GM18505 (cell line): ENCODE measurements at regions not wholly inside any gene's neighbourhood (a gene's known extent, or its start where the extent isn't known, plus 50 kb on each side); places are given as distances from the start of the nearest gene placed in this dataset.

Experiments used
- ATAC-seq: cut with Tn5 transposase; IDR thresholded peaks from one replicate; pipeline ENCODE4 v1.9.1; 2021; ENCODE audit not compliant: unreplicated experiment
- POLR2A ChIP-seq: IDR thresholded peaks from 4 replicates; pipeline ENCODE4 v1.6.1; 2011; ENCODE audit warnings: borderline replicate concordance; ENCODE audit not compliant: insufficient read depth, insufficient read length; ENCODE audit errors: extremely low read depth

DNA sequence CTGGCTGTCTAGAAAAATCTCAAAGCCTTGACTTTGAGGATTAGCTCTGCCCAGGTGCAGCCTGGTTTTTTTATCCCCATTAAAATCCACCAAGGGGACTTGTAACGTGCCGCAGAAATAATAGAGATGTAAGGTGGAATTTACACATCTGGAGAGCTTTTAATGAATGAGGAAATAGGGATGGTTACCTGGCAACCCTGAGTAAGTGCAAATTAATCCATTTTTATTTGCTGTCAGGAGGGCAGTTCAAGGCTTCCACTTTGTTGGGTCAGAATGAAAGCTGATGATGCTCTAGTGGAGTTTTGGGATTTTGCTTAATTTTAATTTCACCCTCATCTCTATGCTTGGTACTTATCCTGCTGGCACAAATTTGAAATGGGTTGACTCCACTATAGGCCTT, 163.4 kb upstream of the CEP162 start:
- no peak for TF ChIP-seq POLR2A
- no peak for ATAC-seq

GRCh38 chr6:84390334-84390733, 162.9 kb upstream of the CEP162 start:
- ATAC-seq: no peak
- TF ChIP-seq POLR2A: no peak

- no peak for TF ChIP-seq POLR2A
- ATAC-seq: no peak
These were observed 151.7 kb upstream of the CEP162 start for GRCh38 chr6:84379142-84379541.

DNA sequence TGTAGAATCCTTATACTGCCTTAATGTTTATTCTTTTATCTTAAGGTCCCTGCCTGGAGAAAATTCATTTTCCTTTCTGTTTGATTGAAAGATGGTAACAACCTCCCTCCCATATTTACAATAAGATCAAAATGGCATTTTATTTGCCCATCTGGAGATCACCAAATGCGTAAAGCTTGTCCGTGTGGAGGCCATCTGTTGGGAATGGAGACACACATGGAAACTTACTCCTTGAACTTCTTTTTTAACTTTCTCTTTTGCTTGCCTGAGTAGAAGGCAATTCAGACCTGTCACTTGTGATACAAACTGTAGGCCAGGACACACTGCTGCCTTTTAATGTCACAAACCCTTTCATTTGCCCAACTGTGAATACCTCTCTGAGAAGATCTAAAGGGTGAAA, 144.8 kb upstream of the CEP162 start:
- ATAC-seq: no peak
- TF ChIP-seq POLR2A: no peak

- TF ChIP-seq POLR2A: no peak
- no peak for ATAC-seq
These were observed 144.2 kb upstream of the CEP162 start for GRCh38 chr6:84371681-84372080.

- no peak for ATAC-seq
- no peak for TF ChIP-seq POLR2A
These were observed 134.9 kb upstream of the CEP162 start for GRCh38 chr6:84362193-84362821.

DNA sequence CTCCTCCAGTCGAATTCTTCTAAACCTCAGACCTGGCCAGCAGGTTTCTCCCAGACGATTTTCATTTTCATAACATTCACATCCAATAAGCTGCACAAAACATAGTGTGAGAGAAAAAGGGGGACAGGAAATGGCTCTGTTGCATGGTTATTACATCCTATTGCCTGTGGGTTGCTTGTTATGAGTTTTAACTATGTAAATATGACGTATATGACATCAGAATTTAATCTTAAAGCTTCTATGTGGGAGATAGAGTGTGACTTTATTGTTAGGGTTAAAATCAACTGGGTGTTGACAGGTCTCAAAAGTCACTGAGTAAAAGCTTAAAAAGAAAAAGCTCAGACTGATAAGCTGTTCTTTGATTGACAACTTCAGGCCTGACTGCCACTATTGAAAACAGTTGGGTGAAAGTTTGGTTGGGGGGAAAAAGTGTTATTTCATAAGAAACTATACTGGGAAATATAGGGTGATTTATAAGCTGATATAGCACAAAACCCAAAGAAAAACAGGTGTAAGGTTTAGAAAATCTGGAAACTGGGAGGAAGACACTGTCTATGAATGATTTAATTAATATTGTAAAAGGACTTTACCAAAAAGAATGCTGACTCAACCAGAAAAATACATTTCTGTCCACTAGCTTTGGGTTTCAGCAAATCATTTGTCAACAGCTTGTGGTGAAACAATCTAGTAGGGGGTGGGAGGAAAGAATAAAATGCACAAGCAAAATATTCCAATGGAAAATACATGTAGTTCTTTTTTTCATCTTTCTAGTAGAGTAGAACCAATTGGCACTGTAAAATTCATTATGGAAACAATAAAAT, 134.1 kb upstream of the CEP162 start:
- TF ChIP-seq POLR2A: no peak
- ATAC-seq: no peak

- no peak for ATAC-seq
- no peak for TF ChIP-seq POLR2A
These were observed 132.6 kb upstream of the CEP162 start for GRCh38 chr6:84360039-84360438.

DNA sequence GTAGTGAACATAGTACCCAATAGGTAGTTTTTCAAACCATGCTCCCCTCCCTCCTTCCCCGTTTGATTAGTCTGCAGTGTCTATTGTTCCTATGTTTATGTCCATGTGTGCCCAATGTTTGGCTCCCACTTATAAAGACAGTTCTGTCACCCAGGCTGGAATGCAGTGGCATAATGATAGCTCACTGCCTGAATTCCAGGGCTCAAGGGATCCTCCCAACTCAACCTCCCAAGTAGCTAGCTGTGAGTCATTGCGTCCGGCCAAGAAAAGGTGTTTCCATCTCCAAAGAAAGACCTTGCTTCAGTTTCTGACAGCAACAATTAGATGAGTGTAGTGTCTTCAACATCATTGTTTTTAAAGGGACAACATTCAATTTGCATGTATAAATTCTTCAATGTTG, 131.1 kb upstream of the CEP162 start:
- ATAC-seq: no peak
- no peak for TF ChIP-seq POLR2A

- ATAC-seq: no peak
These were observed 130.2 kb upstream of the CEP162 start for GRCh38 chr6:84357631-84358030.

GRCh38 chr6:84356907-84357306, 129.5 kb upstream of the CEP162 start:
- TF ChIP-seq POLR2A: no peak

More at GRCh38 chr6:84357631-84358030, 130.2 kb upstream of the CEP162 start:
- TF ChIP-seq POLR2A: no peak

GRCh38 chr6:84353459-84354423, 126.3 kb upstream of the CEP162 start:
- ATAC-seq: no peak
- TF ChIP-seq POLR2A: no peak

More at GRCh38 chr6:84356907-84357306, 129.5 kb upstream of the CEP162 start:
- no peak for ATAC-seq

GRCh38 chr6:84350397-84350796, 123.0 kb upstream of the CEP162 start:
- ATAC-seq: no peak
- TF ChIP-seq POLR2A: no peak
